ENCODE measurements at regions not wholly inside any gene's neighbourhood (a gene's known extent, or its start where the extent isn't known, plus 50 kb on each side); places are given as distances from the start of the nearest gene placed in this dataset.
"Not testable (repeated sequence)": the region's sequence is repeated elsewhere in the genome, so short reads cannot be mapped to it uniquely, and the experiment has no call there.

DNA sequence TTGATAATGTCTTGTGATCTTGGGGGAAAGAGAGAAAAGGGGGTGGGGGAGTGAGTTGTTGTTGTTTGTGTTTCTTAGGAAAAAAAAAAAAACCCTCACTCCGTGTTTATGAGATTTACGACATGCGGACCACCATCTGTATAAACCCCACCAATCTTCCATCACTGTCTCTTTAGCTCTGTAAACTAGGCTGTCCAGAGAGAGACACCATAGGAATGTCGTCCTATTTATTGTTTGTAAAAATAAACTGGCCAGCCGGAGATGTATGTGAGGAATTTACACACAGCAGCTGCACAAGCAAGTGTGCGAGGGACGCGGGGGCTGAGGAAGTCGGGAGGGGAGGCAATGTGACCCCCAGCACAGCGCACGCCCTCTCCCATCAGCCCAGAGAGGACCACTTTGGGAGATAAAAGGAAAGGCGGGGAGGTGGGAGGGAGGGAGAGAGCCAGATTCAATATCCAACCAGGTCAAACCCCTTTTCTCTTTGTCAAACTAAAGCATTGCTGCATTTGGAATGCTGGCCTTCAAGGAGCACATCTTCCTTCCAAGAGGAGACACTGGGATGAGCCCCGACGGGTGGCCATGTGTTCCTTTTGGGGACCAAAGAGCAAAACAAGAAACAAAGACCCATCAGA is 136.2 kb upstream of the SALL1 start:
- DNase-seq (ENCODE audit: low read depth in 1 of 2, low spot score in 1 of 2), result no peak

DNA sequence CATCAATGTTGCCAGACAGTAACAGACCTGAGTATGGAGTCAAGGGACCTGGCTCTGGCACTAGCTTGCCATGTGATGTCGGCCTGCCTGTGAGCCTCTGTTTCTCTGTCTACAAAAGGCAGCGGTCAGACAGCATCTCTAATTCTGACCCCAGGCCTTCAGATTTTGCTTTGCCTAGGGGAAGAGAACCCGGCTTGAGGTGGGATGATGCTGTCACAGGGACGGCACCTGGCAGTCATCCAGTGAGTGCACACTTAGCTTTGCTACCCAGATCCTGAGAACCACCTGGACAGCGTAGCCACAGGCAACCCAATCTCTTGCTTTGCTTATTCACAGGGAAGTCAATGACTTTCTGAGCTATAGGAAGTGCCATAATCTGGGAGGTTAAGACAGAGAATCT is 135.2 kb upstream of the SALL1 start:
- DNase-seq (ENCODE audit: low read depth in 1 of 2, low spot score in 1 of 2), result no peak

DNA sequence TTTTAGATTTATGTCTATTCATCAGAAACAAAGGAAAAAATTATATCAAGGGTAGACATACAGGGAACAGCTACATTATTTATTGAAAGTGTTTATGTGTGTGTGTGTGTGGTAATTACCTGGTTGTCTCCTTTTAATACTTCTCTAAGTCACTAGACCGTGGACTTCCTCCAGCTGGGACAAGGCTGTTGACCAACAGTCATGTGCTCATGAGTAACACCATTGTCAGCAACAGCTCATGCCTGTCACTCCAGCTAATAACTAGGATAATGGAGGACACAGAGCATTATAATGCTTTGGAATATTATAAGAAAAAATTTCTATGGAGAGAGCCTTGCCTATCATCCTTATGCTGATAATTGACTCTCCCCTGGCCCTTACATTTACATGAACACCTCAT is 125.3 kb upstream of the SALL1 start:
- DNase-seq (ENCODE audit: low read depth in 1 of 2, low spot score in 1 of 2), result no peak

DNA sequence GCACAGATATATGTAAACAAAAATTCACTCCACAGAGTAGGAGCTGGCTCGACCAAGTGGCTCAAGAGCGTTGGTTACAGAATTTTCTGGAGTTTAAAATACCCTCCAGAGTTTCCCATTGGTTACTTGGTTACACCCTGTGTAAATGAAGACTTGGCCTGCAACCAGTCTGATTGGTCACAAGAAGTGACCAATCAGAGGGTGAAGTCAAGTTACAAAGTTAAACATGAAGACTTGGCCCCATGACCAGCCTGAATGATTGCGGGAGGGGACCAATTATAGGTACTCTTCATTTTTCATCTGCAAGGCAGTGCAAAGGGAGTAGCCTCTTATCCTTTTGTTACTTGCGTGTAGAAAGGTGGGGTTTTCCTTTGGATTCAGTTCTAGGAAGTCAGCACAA is 121.3 kb upstream of the SALL1 start:
- no peak for DNase-seq (ENCODE audit: low read depth in 1 of 2, low spot score in 1 of 2)

DNA sequence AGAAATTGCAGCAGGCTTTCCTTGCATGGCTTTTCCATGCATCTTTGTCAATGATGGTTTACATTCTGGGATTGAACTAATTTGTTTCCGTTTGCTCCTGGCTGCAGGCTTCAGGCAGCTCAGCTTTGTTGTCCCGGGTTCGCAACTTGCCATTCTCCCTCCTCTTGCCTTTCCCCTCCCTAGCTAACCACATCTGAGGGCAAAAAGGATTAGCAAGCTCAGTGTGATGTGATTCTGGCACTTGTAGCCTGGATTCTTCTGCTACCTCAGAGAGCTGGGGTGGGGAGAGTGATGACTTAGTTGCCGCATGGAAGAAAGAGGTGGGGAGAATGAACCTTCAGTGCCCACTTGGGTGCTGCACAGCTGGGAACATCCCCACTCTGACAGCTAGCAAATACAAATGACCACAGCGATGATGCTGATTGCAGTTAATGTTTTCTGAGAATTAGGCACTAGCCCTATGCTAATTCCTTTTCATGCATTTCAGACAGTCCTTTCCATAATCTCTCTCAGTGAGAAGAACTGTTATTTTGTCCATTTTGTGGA is 120.2 kb upstream of the SALL1 start:
- no peak for DNase-seq (ENCODE audit: low read depth in 1 of 2, low spot score in 1 of 2)

DNA sequence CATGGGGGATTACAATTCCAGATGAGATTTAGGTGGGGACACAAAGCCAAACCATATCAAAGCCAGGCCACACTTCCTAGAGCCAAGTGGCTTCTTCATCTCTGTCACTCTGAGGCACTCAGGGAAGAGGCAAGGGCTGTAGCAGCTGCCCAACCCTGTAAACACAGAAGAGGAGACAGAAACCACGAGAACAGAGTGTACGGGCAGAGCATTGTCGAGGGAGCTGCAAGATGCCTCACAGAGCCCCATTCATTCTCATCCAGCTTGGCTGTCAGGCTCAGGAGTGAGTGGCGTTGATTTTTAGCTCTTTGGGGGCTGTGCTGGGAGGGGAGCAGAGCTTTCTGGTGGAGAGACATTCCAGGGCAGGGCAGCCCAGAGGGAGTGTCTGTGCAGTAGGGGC is 117.2 kb upstream of the SALL1 start:
- no peak for DNase-seq (ENCODE audit: low read depth in 1 of 2, low spot score in 1 of 2)

DNA sequence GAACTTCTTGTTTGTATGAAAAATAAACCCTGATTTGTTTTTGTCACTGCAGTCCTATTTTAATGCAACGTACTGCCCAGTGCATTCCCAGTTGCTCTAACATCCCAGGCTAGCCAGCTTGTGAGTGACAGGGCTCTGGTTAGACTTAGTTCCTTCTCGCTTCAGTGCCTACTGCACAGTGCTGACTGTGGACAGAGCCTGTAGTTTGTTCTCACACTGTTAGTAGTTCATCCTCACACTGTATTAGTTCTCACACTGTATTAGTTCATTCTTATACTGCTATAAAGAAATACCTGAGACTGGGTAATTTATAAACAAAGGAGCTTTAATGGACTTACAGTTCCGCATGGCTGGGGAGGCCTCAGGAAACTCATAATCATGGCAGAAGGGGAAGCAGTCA is 116.6 kb upstream of the SALL1 start:
- no peak for DNase-seq (ENCODE audit: low read depth in 1 of 2, low spot score in 1 of 2)

DNA sequence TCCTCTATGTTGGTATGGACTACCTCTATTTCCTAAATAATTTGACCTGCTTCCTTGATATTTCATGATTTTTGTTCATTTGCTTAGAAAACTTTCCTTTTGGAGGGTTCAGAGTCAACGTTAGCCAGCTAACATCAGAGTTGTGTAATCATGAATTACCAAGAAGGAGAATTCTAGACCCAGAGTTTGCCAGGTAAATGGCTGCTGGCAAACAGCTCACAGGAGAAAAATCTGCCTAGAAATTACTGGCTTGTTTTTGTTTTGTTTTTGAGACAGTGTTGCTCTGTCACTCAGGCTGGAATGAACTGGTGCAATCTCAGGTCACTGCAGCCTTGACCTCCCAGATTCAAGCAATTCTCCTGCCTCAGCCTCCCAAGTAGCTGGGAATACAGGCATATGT is 111.4 kb upstream of the SALL1 start:
- DNase-seq (ENCODE audit: low read depth in 1 of 2, low spot score in 1 of 2), result no peak

DNA sequence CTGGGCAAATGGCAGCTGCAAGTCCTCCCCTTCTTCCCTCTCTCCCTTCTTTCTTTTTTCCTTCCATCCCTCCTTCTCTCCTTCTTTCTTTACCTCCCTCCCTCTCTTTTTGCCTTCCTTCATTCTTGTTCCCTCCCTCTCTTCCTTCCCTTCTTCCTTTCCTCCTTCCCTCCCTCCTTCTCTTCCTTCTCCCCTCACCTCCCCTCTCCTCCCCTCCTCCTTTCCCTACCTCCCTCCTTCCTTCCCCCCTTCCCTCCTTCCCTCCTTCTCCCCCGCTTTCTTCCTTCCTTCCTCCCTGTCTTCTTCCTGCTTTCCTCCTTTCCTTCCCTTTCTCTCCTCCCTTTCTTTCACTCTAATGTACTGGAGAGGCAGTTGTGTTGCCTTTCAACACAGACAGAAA is 110.8 kb upstream of the SALL1 start:
- DNase-seq (ENCODE audit: low read depth in 1 of 2, low spot score in 1 of 2), result no peak

DNA sequence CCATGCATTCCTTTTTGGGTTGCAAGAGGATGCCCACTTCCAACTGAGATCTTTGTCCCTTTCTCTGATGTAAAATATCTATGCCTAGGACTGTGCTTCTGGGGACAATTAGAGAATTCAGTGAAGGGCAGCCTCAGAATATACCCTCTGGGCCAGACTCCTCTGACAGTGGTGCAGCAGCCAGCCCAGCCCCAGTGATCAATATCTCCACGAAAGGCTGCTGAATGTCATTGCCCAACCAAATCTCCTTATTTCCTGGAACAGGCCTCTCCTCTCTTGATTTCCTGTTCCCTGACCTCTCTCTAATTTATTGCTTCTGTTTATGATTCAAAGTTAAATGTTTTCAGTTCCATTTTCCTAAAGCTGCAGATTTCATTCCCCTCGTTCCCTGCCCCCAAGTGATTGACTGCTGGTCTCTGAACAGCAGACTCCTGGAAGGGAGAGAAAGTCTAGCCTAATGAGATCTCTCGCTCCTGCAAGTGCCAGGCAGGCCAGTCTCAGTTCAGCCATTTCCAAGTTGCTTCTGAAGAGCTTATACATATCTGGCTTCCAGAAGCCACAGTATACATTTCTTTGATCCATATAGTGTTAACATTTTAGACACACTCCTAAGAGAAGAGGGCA is 104.4 kb upstream of the SALL1 start:
- no peak for DNase-seq (ENCODE audit: low read depth in 1 of 2, low spot score in 1 of 2)

DNA sequence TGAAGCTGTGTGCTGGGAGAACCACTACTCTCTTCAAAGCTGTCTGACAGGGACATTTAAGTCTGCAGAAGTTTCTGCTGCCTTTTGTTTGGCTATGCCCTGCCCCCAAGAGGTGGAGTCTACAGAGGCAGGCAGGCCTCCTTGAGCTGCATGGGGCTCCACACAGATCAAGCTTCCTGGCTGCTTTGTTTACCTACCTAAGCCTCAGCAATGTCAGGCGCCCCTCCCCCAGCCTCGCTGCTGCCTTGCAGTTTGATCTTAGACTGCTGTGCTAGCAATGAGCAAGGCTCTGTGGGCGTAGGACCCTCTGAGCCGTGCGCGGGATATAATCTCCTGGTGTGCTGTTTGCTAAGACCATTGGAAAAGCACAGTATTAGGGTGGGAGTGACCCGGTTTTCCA is 103.3 kb upstream of the SALL1 start:
- DNase-seq (ENCODE audit: low read depth in 1 of 2, low spot score in 1 of 2), result not testable (repeated sequence)

DNA sequence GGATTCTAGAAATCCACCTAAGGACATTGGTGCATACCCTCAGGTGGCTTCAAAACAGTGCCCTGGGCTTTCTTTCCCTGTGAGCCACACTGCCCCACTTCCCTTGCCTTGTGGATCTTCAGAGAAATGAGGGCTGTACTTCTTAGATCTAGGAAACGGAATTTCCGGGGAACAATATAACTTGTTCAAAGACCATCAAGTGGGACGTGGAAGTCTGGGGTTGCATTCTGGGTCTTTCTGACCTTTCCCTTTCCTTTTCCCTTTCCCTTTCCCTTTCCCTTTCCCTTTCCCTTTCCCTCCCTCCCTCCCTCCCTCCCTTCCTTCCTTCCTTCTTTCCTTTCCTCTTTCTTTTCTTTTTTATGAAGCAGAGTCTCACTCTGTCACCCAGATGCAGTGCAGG is 97.1 kb upstream of the SALL1 start:
- no peak for DNase-seq (ENCODE audit: low read depth in 1 of 2, low spot score in 1 of 2)

DNA sequence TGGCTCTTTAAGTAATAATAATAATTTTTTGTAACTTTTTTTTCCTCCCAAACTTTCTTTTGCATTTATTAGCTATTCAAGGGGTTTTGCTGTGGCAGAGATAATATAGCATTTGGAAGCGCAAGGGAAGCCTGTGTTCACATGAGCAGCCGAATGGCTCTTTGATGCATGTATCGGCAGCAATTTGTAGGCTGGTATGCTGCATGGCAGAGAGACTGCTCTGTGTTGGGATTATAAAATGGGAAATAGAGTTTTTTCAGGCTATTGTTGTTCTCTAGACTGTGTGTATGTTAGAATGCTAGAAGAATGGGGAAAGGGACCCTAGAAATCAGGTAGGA is 94.6 kb upstream of the SALL1 start:
- no peak for DNase-seq (ENCODE audit: low read depth in 1 of 2, low spot score in 1 of 2)

DNA sequence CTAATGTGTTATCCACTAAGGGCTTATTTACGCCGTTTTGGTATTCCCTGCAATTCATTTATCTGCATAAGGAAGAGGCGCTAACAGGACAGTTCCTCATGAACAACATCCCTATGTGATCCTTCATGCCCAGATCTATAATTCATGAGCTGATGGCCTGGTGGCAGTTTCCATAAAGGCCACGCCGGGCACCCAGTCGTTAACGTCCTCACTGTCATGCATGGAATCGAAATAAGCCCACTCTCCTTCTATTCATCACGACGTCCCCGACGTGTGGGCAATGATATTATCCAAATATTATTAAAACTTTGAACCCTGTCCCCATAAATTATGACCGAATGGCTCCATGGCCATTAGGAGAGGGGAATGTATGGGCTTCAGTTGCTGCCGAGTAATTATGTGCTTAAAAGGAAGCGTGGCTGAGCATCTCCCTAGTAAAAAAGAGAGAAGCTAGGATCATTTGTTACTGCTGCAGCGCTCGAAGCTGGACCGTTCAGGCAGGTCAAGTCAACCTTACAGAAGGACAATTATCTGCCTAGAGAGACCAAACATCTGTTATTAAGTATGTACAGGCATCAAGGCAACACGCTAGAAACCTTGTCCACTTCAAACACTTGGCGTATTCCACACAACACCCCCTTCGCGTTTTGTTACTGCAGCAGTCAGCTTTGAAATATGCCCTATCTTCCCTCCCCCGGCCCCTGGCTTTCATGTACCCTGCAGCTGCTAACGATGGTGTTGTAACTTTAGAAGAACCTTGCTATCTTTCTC is 94.0 kb upstream of the SALL1 start:
- DNase-seq (ENCODE audit: low read depth in 1 of 2, low spot score in 1 of 2), result no peak

DNA sequence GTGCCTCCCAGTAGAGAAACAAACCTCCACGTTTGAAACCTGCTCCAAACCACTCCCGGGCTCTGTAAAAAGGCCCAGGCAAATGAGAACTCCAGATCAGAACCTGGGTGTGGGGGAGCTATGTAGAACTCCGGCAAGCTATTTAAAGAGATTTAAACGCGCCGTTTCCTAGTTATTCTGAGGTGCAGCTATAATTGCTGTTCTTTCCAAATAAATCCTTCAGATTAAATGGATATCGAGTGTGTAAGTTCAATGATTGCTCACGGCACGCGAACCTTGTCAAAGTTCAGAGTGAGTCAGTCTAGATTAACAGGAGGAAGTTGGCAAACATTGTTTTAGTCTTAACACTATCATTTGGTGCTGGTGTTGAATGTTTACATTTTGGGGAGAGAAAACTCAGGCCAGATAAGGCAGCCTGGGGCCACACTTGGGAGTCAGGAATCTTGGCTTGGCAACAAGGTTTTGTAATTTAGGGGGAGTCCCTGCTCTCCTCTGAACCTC is 92.9 kb upstream of the SALL1 start:
- DNase-seq (ENCODE audit: low read depth in 1 of 2, low spot score in 1 of 2), result no peak

DNA sequence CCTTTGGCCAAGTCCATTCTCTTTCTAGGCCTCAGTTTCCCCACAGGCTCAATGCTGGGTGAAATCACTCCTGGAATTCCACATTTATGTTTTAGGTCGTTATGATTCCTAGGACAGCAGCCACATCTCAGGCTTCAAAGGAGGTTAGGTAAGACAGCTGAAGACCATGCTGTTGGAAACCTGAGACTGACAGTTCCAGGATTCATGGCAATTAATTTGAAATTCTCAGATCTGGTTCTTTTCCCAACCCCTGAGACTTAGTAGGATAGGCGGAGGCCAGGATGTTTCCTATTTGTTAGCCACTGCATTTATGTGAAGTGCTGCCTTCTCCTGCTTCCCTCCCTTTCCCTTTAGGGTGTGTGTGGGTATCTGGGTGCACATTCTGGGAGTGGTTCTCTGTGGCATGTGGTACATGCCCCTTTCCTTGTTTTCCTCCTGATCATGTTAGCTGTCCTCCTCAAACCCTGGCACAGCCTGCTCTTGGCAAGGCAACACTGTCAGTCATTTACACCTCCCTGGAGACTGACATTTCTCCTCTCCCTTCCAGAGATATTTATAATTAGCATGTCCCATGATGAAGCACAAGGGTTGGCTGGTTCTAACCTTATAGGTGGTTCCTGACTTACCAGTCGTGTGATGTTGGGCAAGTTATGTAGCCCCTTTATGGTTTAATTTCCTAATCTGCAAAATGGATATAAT is 91.4 kb upstream of the SALL1 start:
- no peak for DNase-seq (ENCODE audit: low read depth in 1 of 2, low spot score in 1 of 2)

DNA sequence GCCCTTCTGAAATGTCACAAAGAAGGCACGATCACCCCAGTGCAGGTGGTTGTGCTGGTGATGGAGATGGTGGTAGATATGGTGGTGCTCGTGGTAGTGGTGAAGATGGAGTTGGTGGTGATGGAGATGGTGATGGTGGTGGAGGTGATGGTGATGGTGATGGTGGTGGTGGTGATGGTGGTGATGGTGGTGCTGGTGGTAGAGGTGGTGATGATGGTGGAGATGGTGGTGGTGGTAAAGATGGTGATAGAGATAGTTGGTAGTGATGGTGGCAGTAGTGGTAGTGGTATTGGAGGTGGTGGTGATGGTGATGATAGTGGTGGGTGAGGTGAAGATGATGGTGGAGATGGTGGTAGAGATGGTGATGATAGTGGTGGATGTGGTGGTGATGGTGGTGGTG is 88.1 kb upstream of the SALL1 start:
- DNase-seq (ENCODE audit: low read depth in 1 of 2, low spot score in 1 of 2), result no peak

DNA sequence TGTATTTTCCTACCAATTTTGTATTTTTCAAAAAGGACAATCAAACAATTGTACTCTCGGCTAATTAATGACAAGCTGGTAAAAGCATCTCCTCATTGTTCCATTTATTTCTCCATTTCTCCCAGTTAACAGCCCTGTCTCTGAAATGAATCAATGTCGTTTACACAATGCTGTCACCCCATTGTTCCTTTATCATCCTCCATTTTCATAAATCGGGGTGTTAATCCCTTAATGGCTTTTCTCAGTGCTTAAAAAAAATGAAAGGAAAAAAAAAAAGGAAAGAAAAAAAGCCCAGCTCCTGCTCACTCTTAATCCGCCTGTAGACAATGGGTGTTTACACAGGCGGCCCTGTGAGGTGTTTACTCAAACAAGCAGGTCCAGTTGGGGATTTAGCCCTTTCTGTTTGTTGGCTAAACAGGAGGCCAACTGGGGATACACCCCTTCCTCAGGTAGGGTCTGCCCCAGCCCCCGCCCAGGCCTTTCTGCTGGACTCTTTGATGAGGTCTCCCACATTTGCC is 86.8 kb upstream of the SALL1 start:
- no peak for DNase-seq (ENCODE audit: low read depth in 1 of 2, low spot score in 1 of 2)

DNA sequence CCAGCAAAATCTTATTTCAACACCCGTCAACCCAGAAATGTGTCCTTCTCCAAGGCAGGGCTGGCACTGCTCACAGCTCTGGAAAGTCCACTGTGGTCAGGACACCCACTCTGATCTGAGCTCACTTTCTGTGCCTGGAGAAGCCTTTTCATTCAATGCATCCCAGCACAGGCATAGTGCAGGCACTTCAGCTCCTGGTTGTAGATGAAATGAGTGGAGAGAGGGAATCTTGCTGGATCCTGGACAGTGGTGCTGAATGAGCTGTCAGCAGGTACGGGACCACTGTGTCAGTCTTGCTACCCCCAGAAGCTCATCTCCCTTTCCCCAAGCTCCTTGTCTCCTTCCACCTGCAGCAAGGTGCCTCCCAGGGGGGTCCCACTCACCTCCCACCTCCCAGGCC is 86.1 kb upstream of the SALL1 start:
- no peak for DNase-seq (ENCODE audit: low read depth in 1 of 2, low spot score in 1 of 2)

DNA sequence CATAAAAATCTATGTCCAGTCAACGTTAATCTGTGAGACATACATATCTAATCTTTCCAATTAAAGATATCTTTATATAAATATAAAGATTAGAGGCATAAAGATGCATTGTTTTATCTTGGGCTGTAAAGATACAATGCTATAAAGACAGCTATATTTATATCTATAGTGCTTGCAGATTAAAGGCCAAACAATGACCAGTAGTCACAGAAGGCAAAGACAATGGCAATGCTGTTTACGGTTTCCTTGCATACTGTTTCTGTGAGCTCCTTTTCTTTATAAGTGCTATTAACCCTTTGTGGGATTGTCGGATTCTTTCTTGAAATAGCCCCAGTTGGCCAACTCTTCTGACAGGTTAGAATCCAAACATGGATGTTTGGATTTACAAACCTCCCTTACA is 85.5 kb upstream of the SALL1 start:
- no peak for DNase-seq (ENCODE audit: low read depth in 1 of 2, low spot score in 1 of 2)

DNA sequence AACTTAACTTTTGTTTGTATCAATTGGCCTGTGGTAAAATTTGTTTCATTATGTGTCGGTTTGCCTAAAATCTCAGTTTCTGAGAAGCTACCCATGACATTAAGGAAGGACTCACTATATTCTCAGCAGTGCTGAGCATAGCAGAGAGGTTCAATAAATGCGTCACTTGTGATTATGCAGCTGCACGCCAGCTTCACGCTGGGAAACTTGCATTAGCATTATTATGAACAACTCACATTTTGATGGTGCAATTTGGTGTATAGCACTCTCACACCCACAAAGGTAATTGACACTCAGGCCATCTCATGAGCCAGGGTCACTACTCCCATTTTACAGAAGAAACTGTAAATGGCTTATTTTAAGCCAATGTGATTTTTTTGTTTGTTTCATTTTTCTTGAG is 80.6 kb upstream of the SALL1 start:
- DNase-seq (ENCODE audit: low read depth in 1 of 2, low spot score in 1 of 2), result no peak
